ENCODE measurements at regions not wholly inside any gene's neighbourhood (a gene's known extent, or its start where the extent isn't known, plus 50 kb on each side); places are given as distances from the start of the nearest gene placed in this dataset.

DNA sequence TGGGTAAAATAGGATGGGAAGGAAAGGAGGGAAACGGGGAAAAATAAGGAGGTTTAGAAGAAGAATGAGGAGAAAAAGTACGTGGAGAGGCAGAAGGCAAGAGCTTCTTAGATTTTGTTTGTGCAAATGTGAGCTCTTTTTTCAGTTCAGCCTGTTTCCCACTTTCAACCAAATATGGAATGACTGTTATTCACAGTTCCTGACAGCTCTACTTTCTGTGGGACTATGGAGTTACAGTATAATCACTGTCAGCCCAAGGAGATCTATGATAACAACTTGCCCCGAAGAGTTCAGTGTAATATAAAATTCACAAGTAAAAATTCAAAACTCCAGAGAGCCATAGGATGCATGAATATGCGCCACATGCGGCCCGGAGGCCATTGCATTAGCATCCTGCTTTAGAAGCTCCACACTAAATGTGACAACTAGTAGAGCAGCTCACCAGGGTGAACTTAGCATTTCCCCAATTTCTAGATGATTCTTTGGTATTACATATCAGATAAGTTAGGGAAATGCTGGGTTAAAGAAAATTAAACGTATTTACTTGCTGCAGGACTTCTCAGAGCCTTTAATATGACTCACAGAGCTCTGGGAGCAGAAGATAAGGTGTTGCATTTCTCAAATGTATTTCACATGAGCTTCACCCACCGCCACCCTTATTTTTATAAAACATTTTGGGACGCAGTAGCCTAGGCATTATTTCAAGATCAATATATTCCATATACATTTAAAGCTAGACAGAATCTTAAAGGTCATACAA, 234.6 kb downstream of the EBLN2 start:
- TF ChIP-seq, protein P1, sequence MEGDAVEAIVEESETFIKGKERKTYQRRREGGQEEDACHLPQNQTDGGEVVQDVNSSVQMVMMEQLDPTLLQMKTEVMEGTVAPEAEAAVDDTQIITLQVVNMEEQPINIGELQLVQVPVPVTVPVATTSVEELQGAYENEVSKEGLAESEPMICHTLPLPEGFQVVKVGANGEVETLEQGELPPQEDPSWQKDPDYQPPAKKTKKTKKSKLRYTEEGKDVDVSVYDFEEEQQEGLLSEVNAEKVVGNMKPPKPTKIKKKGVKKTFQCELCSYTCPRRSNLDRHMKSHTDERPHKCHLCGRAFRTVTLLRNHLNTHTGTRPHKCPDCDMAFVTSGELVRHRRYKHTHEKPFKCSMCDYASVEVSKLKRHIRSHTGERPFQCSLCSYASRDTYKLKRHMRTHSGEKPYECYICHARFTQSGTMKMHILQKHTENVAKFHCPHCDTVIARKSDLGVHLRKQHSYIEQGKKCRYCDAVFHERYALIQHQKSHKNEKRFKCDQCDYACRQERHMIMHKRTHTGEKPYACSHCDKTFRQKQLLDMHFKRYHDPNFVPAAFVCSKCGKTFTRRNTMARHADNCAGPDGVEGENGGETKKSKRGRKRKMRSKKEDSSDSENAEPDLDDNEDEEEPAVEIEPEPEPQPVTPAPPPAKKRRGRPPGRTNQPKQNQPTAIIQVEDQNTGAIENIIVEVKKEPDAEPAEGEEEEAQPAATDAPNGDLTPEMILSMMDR (IDR thresholded peaks at IDR 0.05; ENCODE audit: insufficient read depth, low read length, poor library complexity, severe bottlenecking) = no peak
- TF ChIP-seq EZH2phosphoT487 (conservative IDR thresholded peaks at IDR 0.05; ENCODE audit: low read length) = no peak
